Activated B cell treated with CpG ODN at 0.5 μM for 24 hours (primary cell): ENCODE measurements at regions not wholly inside any gene's neighbourhood (a gene's known extent, or its start where the extent isn't known, plus 50 kb on each side); places are given as distances from the start of the nearest gene placed in this dataset.

Experiments
- ATAC-seq: fragments of 200-7000 bp; cut with Tn5 transposase; one replicate; pipeline ENCODE4 v1.10.0; 2021; ENCODE audit warnings: low read depth, mild to moderate bottlenecking, moderate library complexity
- CTCF ChIA-PET: fragments of 350-600 bp; sonication (Branson Sonifier 250); formaldehyde crosslinking; loops from one replicate; lab custom pipeline; 2021; ENCODE audit warnings: antibody characterized with exemption; lab: Charles Lee
- POLR2A ChIA-PET: fragments of 350-600 bp; sonication (Branson Sonifier 250); formaldehyde crosslinking; loops from one replicate; lab custom pipeline; 2021; ENCODE audit warnings: antibody characterized with exemption; lab: Charles Lee
- DNase-seq: peaks from one replicate; pipeline ENCODE4 v3.0.0; 2022
- H3K27ac Mint-ChIP-seq: one replicate; pipeline ENCODE4 v1.8.0; 2020; ENCODE audit warnings: mixed read lengths
- H3K27me3 Mint-ChIP-seq: one replicate; pipeline ENCODE4 v1.8.0; 2021; ENCODE audit warnings: mixed read lengths
- H3K36me3 Mint-ChIP-seq: one replicate; pipeline ENCODE4 v1.8.0; 2021; ENCODE audit warnings: low read depth, mixed read lengths
- H3K4me1 Mint-ChIP-seq: one replicate; pipeline ENCODE4 v1.8.0; 2021; ENCODE audit warnings: mixed read lengths
- H3K4me3 Mint-ChIP-seq: one replicate; pipeline ENCODE4 v1.8.0; 2020; ENCODE audit warnings: mild to moderate bottlenecking, mixed read lengths
- H3K9me3 Mint-ChIP-seq: one replicate; pipeline ENCODE4 v1.8.0; 2020; ENCODE audit warnings: mixed read lengths
- CTCF ChIP-seq: fragments of 200-600 bp; IDR thresholded peaks from one replicate; pipeline ENCODE4 v1.8.0; 2022; ENCODE audit warnings: antibody characterized with exemption, mild to moderate bottlenecking
- intact Hi-C: fragments of 100-400 bp; cut with micrococcal nuclease; formaldehyde crosslinking; loops from one replicate; pipeline ENCODE4 v1.15.1; 2024

- no peak for TF ChIP-seq CTCF
- POLR2A ChIA-PET = no interaction called here
- H3K4me3 Mint-ChIP-seq = no peak overlapping the region
- CTCF ChIA-PET = no interaction called here
- no peaks in the 10 kb centered on the region for H3K9me3 Mint-ChIP-seq
- intact Hi-C loops = no loop called here
- ATAC-seq (no peak), DNase-seq (no peak)
- no peaks in the 10 kb centered on the region for H3K36me3 Mint-ChIP-seq
- H3K4me1 Mint-ChIP-seq = peaks cover 5% of the 10 kb centered on the region
- no peak overlapping the region for H3K27ac Mint-ChIP-seq
- H3K27me3 Mint-ChIP-seq = no peaks in the 10 kb centered on the region
Measured at GRCh38 chr9:27625751-27626150, 52.5 kb upstream of the C9orf72 start.

- TF ChIP-seq CTCF = no peak
- ATAC-seq (no peak), DNase-seq (no peak)
- ChIA-PET POLR2A (no interaction called here), CTCF (no interaction called here)
- H3K4me1 Mint-ChIP-seq = peaks cover 5% of the 10 kb centered on the region
- H3K4me3 Mint-ChIP-seq = no peak overlapping the region
- intact Hi-C loops = no loop called here
- H3K27me3 Mint-ChIP-seq = peaks cover 2% of the 10 kb centered on the region
- H3K9me3 Mint-ChIP-seq = no peaks in the 10 kb centered on the region
- H3K27ac Mint-ChIP-seq = no peak overlapping the region
- no peaks in the 10 kb centered on the region for H3K36me3 Mint-ChIP-seq
Measured at GRCh38 chr9:27626244-27627187, 53.2 kb upstream of the C9orf72 start.

GRCh38 chr9:27627188-27627564 lies 53.9 kb upstream of the C9orf72 start:
- H3K4me3 Mint-ChIP-seq = no peak overlapping the region
- DNase-seq (no peak), ATAC-seq (no peak)
- no peaks in the 10 kb centered on the region for H3K36me3 Mint-ChIP-seq
- ChIA-PET CTCF (no interaction called here), POLR2A (no interaction called here)
- H3K27me3 Mint-ChIP-seq = peaks cover 3% of the 10 kb centered on the region
- H3K27ac Mint-ChIP-seq = no peak overlapping the region
- intact Hi-C loops = no loop called here
- H3K4me1 Mint-ChIP-seq = peaks cover 5% of the 10 kb centered on the region
- no peak for TF ChIP-seq CTCF
- H3K9me3 Mint-ChIP-seq = no peaks in the 10 kb centered on the region

- no peak for TF ChIP-seq CTCF
- Mint-ChIP-seq H3K9me3 (no peaks in the 10 kb centered on the region), H3K4me3 (no peak overlapping the region), H3K27ac (no peak overlapping the region), H3K36me3 (no peaks in the 10 kb centered on the region), H3K4me1 (no peaks in the 10 kb centered on the region), H3K27me3 (peaks cover 7% of the 10 kb centered on the region)
- ChIA-PET CTCF (no interaction called here), POLR2A (no interaction called here)
- ATAC-seq = no peak
- intact Hi-C loops = no loop called here
- DNase-seq = no peak
Measured at GRCh38 chr9:27628311-27628710, 55.0 kb upstream of the C9orf72 start.

- CTCF ChIA-PET = no interaction called here
- intact Hi-C loops = no loop called here
- DNase-seq (no peak), ATAC-seq (no peak)
- TF ChIP-seq CTCF = no peak
- no peaks in the 10 kb centered on the region for H3K9me3 Mint-ChIP-seq
- peaks cover 7% of the 10 kb centered on the region for H3K27me3 Mint-ChIP-seq
- H3K36me3 Mint-ChIP-seq = no peaks in the 10 kb centered on the region
- POLR2A ChIA-PET = no interaction called here
- no peak overlapping the region for H3K4me3 Mint-ChIP-seq
- no peaks in the 10 kb centered on the region for H3K4me1 Mint-ChIP-seq
- H3K27ac Mint-ChIP-seq = no peak overlapping the region
Measured at GRCh38 chr9:27629425-27629824, 56.1 kb upstream of the C9orf72 start.
